Activated T-helper 2 cell treated with anti-CD3 and anti-CD28 coated beads, Interferon-gamma antibody, Interleukin-2, Interleukin-4, amounts not matched to agents 10 μg/mL and 5 μg/mL and 100 μg/mL, durations not matched to agents 14 hours and 24 hours and 36 hours (primary cell): ENCODE measurements at regions not wholly inside any gene's neighbourhood (a gene's known extent, or its start where the extent isn't known, plus 50 kb on each side); places are given as distances from the start of the nearest gene placed in this dataset.

ENCODE experiments used
- DNase-seq: peaks from one replicate; pipeline ENCODE4 v3.0.0; 2021; ENCODE audit warnings: low spot score
- H3K27ac Mint-ChIP-seq: one replicate; pipeline ENCODE4 v1.8.0; 2021; ENCODE audit warnings: mixed read lengths
- H3K27me3 Mint-ChIP-seq: one replicate; pipeline ENCODE4 v1.8.0; 2021; ENCODE audit warnings: low read depth, mixed read lengths
- H3K36me3 Mint-ChIP-seq: one replicate; pipeline ENCODE4 v1.8.0; 2021; ENCODE audit warnings: low read depth, mixed read lengths
- H3K4me1 Mint-ChIP-seq: one replicate; pipeline ENCODE4 v1.8.0; 2021; ENCODE audit warnings: low read depth, mixed read lengths
- H3K4me3 Mint-ChIP-seq: one replicate; pipeline ENCODE4 v1.8.0; 2021; ENCODE audit warnings: low read depth, mild to moderate bottlenecking, moderate library complexity, mixed read lengths
- H3K9me3 Mint-ChIP-seq: one replicate; pipeline ENCODE4 v1.8.0; 2021; ENCODE audit warnings: mixed read lengths
- intact Hi-C: fragments of 100-400 bp; cut with micrococcal nuclease; formaldehyde crosslinking; loops from one replicate; pipeline ENCODE4 v1.15.1; 2023

DNA sequence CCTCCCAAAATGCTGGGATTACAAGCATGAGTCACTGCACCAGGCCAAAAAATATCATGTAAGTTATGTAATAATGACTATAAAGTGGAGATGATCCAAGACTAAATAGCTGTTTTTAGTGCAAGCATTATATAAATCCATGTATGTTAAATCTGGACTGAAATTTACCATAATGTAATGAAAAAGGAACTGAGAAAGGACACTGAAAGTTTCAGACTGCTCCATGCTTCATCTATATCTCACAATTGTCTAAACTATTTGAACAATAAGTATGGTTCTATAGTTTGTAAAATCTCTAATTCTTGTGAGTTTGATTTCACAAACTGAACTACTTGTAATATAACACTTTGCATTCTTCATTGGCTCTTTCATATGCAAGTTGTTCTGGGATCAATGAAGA is 2299.5 kb downstream of the PCDH9 start:
- H3K4me3 Mint-ChIP-seq: no peak overlapping the region
- peaks cover 5% of the 10 kb centered on the region for H3K9me3 Mint-ChIP-seq
- H3K4me1 Mint-ChIP-seq: no peaks in the 10 kb centered on the region
- DNase-seq: no peak
- no peaks in the 10 kb centered on the region for H3K27me3 Mint-ChIP-seq
- intact Hi-C loops: no loop called here
- H3K36me3 Mint-ChIP-seq: no peaks in the 10 kb centered on the region
- H3K27ac Mint-ChIP-seq: no peak overlapping the region

- Mint-ChIP-seq H3K36me3 (no peaks in the 10 kb centered on the region), H3K27ac (no peak overlapping the region), H3K4me1 (no peaks in the 10 kb centered on the region), H3K4me3 (no peak overlapping the region), H3K9me3 (no peaks in the 10 kb centered on the region), H3K27me3 (no peaks in the 10 kb centered on the region)
- DNase-seq: no peak
- intact Hi-C loops: no loop called here
These were observed 2301.2 kb downstream of the PCDH9 start for GRCh38 chr13:64928696-64929499.

- H3K4me1 Mint-ChIP-seq: no peaks in the 10 kb centered on the region
- H3K27ac Mint-ChIP-seq: no peak overlapping the region
- DNase-seq: no peak
- peaks cover 6% of the 10 kb centered on the region for H3K9me3 Mint-ChIP-seq
- no peak overlapping the region for H3K4me3 Mint-ChIP-seq
- intact Hi-C loops: no loop called here
- H3K27me3 Mint-ChIP-seq: no peaks in the 10 kb centered on the region
- H3K36me3 Mint-ChIP-seq: no peaks in the 10 kb centered on the region
These were observed 2304.4 kb downstream of the PCDH9 start for GRCh38 chr13:64925727-64926126.

DNA sequence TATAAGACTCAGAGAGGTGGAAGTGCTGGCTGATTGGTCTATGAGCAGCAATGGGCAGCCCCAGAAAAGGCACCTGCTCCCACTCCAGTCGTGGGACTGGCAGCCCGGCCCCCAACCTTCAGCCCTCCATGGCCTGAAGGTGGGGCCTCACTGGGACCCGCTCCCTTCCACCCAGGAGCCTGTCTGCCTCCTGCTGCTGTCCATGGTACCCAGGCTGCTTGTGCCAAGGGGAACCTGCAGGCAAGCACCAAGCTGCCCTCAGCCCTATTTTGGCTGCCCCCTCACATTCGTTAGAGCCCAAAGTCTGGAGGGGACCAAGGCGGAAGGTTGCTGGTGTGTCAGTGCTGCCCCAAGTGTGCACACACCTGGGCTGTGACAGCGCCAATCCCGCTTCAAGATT is 2304.9 kb downstream of the PCDH9 start:
- Mint-ChIP-seq H3K27ac (no peak overlapping the region), H3K36me3 (no peaks in the 10 kb centered on the region), H3K9me3 (peaks cover 6% of the 10 kb centered on the region), H3K4me1 (no peaks in the 10 kb centered on the region), H3K4me3 (no peak overlapping the region), H3K27me3 (no peaks in the 10 kb centered on the region)
- intact Hi-C loops: no loop called here
- no peak for DNase-seq

- Mint-ChIP-seq H3K36me3 (no peaks in the 10 kb centered on the region), H3K4me3 (no peak overlapping the region), H3K27me3 (no peaks in the 10 kb centered on the region), H3K4me1 (no peaks in the 10 kb centered on the region), H3K9me3 (peaks cover 12% of the 10 kb centered on the region), H3K27ac (no peak overlapping the region)
- DNase-seq: no peak
- intact Hi-C loops: no loop called here
These were observed 2305.7 kb downstream of the PCDH9 start for GRCh38 chr13:64924401-64924800.

DNA sequence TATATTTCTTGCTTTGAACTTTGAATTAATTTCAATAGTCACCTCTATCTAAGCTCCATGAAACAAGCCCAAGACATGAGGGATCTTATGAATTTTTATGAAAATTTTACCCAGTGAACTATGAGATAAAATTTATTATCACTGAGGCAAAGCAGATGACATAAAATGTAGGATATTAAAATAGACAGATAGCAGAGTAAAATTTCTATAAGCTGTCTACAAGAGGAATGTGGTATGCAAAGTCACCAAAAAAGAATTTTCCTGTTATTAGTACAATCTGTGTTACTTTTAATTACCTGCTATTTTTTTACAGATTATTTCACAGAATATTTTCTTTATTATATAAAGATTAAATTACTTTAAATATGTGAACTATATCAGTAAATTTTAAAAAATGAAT is 2312.6 kb downstream of the PCDH9 start:
- Mint-ChIP-seq H3K36me3 (no peaks in the 10 kb centered on the region), H3K9me3 (peaks cover 36% of the 10 kb centered on the region), H3K27me3 (no peaks in the 10 kb centered on the region), H3K4me1 (no peaks in the 10 kb centered on the region), H3K27ac (no peak overlapping the region), H3K4me3 (no peak overlapping the region)
- DNase-seq: no peak
- intact Hi-C loops: no loop called here

- no peak overlapping the region for H3K27ac Mint-ChIP-seq
- H3K4me3 Mint-ChIP-seq: no peak overlapping the region
- no peaks in the 10 kb centered on the region for H3K4me1 Mint-ChIP-seq
- intact Hi-C loops: no loop called here
- H3K9me3 Mint-ChIP-seq: peaks cover 46% of the 10 kb centered on the region
- no peaks in the 10 kb centered on the region for H3K36me3 Mint-ChIP-seq
- H3K27me3 Mint-ChIP-seq: no peaks in the 10 kb centered on the region
- DNase-seq: no peak
These were observed 2318.0 kb downstream of the PCDH9 start for GRCh38 chr13:64912141-64912540.

- Mint-ChIP-seq H3K4me1 (no peaks in the 10 kb centered on the region), H3K4me3 (no peak overlapping the region), H3K36me3 (no peaks in the 10 kb centered on the region), H3K27me3 (no peaks in the 10 kb centered on the region), H3K9me3 (peaks cover 48% of the 10 kb centered on the region), H3K27ac (no peak overlapping the region)
- no peak for DNase-seq
- intact Hi-C loops: no loop called here
These were observed 2320.0 kb downstream of the PCDH9 start for GRCh38 chr13:64910096-64910495.

DNA sequence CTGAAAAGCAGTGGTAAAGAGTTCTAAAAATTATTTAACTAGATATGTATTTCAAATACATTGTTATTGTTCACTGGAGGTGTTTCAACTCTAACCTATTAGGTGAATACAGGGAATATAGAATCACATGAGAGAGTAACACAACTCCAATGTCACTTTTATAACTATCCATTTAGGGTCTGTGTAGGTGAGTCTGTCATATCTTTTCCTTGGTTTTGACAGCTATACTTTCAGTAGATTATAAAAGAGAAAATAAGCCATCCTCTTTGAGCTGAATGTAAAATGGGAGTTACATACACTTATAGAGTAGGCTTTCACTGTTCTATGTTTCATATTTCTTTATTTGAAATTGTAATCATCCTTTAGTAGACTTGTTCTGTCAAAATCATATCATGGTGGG is 2321.0 kb downstream of the PCDH9 start:
- Mint-ChIP-seq H3K9me3 (peaks cover 53% of the 10 kb centered on the region), H3K27me3 (no peaks in the 10 kb centered on the region), H3K36me3 (no peaks in the 10 kb centered on the region), H3K27ac (no peak overlapping the region), H3K4me1 (no peaks in the 10 kb centered on the region), H3K4me3 (no peak overlapping the region)
- intact Hi-C loops: no loop called here
- no peak for DNase-seq

DNA sequence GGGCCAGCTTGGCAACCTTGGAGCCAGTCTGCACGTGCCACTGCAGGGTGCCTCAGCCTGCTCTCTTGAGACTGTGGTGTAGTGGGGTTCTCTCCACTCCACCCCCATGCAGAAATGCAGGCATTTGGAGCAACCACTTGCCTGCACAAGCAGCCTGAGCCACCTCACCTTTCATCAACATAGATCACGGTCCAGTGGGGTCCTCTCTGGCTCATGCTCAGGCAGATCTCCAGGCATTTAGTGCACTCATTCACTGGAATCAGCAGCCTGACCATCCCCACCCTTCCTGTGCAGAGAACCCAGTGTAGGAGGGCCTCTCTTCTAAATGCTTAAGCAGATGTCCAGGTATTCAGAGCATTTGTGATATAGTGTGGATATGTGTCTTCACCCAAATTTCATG is 2330.1 kb downstream of the PCDH9 start:
- no peaks in the 10 kb centered on the region for H3K4me1 Mint-ChIP-seq
- H3K36me3 Mint-ChIP-seq: no peaks in the 10 kb centered on the region
- no peaks in the 10 kb centered on the region for H3K27me3 Mint-ChIP-seq
- H3K27ac Mint-ChIP-seq: no peak overlapping the region
- no peak overlapping the region for H3K4me3 Mint-ChIP-seq
- intact Hi-C loops: no loop called here
- DNase-seq: no peak
- peaks cover 51% of the 10 kb centered on the region for H3K9me3 Mint-ChIP-seq

DNA sequence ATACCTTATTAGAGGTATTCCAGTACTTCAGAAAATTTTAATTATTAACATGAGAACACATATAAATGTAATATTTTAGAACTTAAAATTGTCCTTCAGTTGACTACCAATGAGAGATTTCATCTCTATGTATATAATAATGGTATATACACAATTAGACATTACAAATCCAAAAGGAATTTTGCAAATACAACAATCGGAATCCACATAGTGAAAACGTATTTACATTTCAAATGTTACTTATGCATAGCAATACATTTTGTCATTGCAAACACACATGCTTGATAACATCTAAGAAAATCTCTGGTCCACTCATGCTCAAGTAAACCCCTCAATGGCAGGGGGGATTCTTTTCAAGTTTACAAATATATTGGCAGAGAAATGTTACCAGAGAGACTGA is 2345.2 kb downstream of the PCDH9 start:
- no peak overlapping the region for H3K27ac Mint-ChIP-seq
- H3K4me3 Mint-ChIP-seq: no peak overlapping the region
- peaks cover 39% of the 10 kb centered on the region for H3K9me3 Mint-ChIP-seq
- H3K27me3 Mint-ChIP-seq: no peaks in the 10 kb centered on the region
- no peaks in the 10 kb centered on the region for H3K36me3 Mint-ChIP-seq
- intact Hi-C loops: no loop called here
- no peaks in the 10 kb centered on the region for H3K4me1 Mint-ChIP-seq
- DNase-seq: no peak

- intact Hi-C loops: no loop called here
- no peaks in the 10 kb centered on the region for H3K36me3 Mint-ChIP-seq
- H3K27me3 Mint-ChIP-seq: no peaks in the 10 kb centered on the region
- peaks cover 21% of the 10 kb centered on the region for H3K9me3 Mint-ChIP-seq
- no peak for DNase-seq
- no peak overlapping the region for H3K4me3 Mint-ChIP-seq
- no peak overlapping the region for H3K27ac Mint-ChIP-seq
- no peaks in the 10 kb centered on the region for H3K4me1 Mint-ChIP-seq
These were observed 2353.0 kb downstream of the PCDH9 start for GRCh38 chr13:64877176-64877575.

DNA sequence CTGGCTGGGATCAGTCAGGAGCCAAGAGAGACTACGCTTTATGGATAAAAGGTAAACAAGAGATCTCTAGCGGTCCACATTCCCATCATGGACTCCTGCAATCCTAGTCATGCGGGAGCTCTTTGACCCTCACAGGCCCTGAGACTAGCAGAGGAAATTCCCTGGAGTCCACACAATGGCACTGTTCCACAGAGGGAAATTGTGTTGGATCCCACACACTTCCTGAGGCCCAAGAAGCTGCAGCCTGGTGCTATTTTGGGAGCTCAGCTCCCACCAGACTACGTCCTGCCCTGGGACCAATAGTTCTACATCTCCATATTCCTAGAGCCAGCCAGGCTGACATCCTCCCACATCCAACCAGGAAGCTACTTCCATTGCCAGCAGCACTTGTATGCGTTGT is 2358.4 kb downstream of the PCDH9 start:
- Mint-ChIP-seq H3K27ac (no peak overlapping the region), H3K4me1 (no peaks in the 10 kb centered on the region), H3K27me3 (no peaks in the 10 kb centered on the region), H3K4me3 (no peak overlapping the region), H3K36me3 (no peaks in the 10 kb centered on the region), H3K9me3 (peaks cover 30% of the 10 kb centered on the region)
- intact Hi-C loops: no loop called here
- no peak for DNase-seq

GRCh38 chr13:64869539-64869938 is 2360.6 kb downstream of the PCDH9 start:
- H3K9me3 Mint-ChIP-seq: peaks cover 30% of the 10 kb centered on the region
- no peak overlapping the region for H3K27ac Mint-ChIP-seq
- intact Hi-C loops: no loop called here
- H3K4me3 Mint-ChIP-seq: no peak overlapping the region
- H3K27me3 Mint-ChIP-seq: no peaks in the 10 kb centered on the region
- no peaks in the 10 kb centered on the region for H3K36me3 Mint-ChIP-seq
- DNase-seq: no peak
- H3K4me1 Mint-ChIP-seq: no peaks in the 10 kb centered on the region
